Nephron (organoid): ENCODE measurements at regions not wholly inside any gene's neighbourhood (a gene's known extent, or its start where the extent isn't known, plus 50 kb on each side); places are given as distances from the start of the nearest gene placed in this dataset.

Experiments used
- H3K27ac Mint-ChIP-seq, 3 experiments: 2 replicates each; pipeline ENCODE4 v1.8.0; 2020; ENCODE audit warnings: mixed read lengths in 3 of 3, mild to moderate bottlenecking in 2 of 3, moderate library complexity in 1 of 3
- H3K27me3 Mint-ChIP-seq: 2 replicates; pipeline ENCODE4 v1.8.0; 2021; ENCODE audit warnings: low read depth, mild to moderate bottlenecking, moderate library complexity, mixed read lengths
- H3K36me3 Mint-ChIP-seq: 2 replicates; pipeline ENCODE4 v1.8.0; 2020; ENCODE audit warnings: low read depth, mixed read lengths
- H3K4me1 Mint-ChIP-seq: 2 replicates; pipeline ENCODE4 v1.8.0; 2020; ENCODE audit warnings: mixed read lengths
- H3K4me3 Mint-ChIP-seq, 3 experiments: 2 replicates each; pipeline ENCODE4 v1.8.0; 2020; ENCODE audit warnings: mild to moderate bottlenecking in 3 of 3, mixed read lengths in 3 of 3, moderate library complexity in 2 of 3
- H3K9me3 Mint-ChIP-seq: 2 replicates; pipeline ENCODE4 v1.8.0; 2020; ENCODE audit warnings: mixed read lengths
- TF ChIP-seq, protein P1 (sequence below), 3 experiments: fragments of 200-600 bp; sonication (generic); IDR thresholded peaks; one replicate each; pipeline ENCODE4 v1.5.0; 2021; ENCODE audit warnings: antibody characterized with exemption in 3 of 3; ENCODE audit not compliant: unreplicated experiment in 3 of 3

DNA sequence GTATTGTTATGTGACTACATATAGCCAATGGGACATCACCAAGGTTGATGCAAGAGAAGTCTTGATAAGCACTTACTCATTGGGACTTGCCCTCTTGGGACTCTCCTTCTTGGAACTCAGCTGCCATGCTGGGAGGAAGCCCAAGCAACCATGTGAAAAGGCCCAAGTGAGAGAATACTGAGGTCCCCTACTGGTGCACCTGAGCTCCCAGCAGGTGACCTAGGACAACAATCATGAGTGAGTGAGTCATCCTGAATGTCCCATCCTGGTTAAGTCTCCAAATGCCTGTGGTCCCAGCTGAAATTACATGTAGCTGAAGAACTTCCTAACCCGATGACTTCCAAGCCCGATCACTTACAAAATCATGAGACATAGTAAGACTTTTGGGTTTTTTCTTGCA lies 260.7 kb downstream of the ICE1 start:
- Mint-ChIP-seq H3K27ac (no peak overlapping the region), H3K9me3 (peaks cover 7% of the 10 kb centered on the region), H3K4me1 (peaks cover 5% of the 10 kb centered on the region), H3K36me3 (no peaks in the 10 kb centered on the region), H3K4me3 (no peak overlapping the region), H3K27me3 (no peaks in the 10 kb centered on the region)
- TF ChIP-seq, protein P1, sequence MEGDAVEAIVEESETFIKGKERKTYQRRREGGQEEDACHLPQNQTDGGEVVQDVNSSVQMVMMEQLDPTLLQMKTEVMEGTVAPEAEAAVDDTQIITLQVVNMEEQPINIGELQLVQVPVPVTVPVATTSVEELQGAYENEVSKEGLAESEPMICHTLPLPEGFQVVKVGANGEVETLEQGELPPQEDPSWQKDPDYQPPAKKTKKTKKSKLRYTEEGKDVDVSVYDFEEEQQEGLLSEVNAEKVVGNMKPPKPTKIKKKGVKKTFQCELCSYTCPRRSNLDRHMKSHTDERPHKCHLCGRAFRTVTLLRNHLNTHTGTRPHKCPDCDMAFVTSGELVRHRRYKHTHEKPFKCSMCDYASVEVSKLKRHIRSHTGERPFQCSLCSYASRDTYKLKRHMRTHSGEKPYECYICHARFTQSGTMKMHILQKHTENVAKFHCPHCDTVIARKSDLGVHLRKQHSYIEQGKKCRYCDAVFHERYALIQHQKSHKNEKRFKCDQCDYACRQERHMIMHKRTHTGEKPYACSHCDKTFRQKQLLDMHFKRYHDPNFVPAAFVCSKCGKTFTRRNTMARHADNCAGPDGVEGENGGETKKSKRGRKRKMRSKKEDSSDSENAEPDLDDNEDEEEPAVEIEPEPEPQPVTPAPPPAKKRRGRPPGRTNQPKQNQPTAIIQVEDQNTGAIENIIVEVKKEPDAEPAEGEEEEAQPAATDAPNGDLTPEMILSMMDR (IDR thresholded peaks at IDR 0.05; ENCODE audit: unreplicated experiment in 3 of 3) = no peak

DNA sequence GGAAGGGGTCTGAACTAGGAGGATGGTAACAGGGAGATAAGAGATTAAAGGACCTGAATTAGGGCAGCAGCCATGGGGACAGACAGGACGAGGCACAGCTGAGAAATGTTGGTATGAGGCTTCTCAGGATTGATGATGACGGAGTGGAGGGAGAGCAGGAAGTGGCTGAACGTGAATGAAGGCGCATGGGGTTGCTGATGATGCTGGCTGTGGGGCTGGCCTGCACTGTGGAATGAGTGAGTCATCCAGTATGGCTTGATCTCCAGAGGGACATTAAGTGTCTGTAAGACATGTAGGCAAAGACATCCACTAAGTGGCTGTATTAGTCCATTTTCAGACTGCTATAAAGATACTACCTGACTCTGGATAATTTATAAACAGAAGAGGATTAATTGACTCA lies 256.4 kb downstream of the ICE1 start:
- no peaks in the 10 kb centered on the region for H3K27me3 Mint-ChIP-seq
- no peak overlapping the region for H3K4me3 Mint-ChIP-seq
- no peak overlapping the region for H3K27ac Mint-ChIP-seq
- H3K9me3 Mint-ChIP-seq = peaks cover 4% of the 10 kb centered on the region
- TF ChIP-seq, protein P1 (IDR thresholded peaks at IDR 0.05; ENCODE audit: unreplicated experiment in 3 of 3) = no peak
- H3K4me1 Mint-ChIP-seq = peaks cover 14% of the 10 kb centered on the region
- H3K36me3 Mint-ChIP-seq = no peaks in the 10 kb centered on the region

DNA sequence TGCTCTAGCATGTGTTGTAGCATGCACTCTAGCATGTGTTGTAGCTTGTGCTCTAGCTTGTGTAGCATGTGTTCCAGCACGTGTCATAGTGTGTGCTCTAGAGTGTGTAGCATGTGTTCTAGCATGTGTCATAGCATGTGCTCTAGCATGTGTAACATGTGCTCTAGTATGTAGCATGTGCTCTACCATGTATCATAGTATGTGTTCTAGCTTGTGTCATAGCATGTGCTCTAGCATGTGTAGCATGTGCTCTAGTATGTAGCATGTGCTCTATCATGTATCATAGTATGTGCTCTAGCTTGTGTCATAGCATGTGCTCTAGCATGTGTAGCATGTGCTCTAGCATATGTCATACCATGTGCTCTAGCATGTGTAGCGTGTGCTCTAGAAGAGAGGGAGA lies 255.3 kb downstream of the ICE1 start:
- Mint-ChIP-seq H3K4me1 (peaks cover 14% of the 10 kb centered on the region), H3K4me3 (no peak overlapping the region), H3K27ac (no peak overlapping the region), H3K27me3 (no peaks in the 10 kb centered on the region), H3K36me3 (no peaks in the 10 kb centered on the region), H3K9me3 (no peaks in the 10 kb centered on the region)
- TF ChIP-seq, protein P1 (IDR thresholded peaks at IDR 0.05; ENCODE audit: unreplicated experiment in 3 of 3) = no peak

DNA sequence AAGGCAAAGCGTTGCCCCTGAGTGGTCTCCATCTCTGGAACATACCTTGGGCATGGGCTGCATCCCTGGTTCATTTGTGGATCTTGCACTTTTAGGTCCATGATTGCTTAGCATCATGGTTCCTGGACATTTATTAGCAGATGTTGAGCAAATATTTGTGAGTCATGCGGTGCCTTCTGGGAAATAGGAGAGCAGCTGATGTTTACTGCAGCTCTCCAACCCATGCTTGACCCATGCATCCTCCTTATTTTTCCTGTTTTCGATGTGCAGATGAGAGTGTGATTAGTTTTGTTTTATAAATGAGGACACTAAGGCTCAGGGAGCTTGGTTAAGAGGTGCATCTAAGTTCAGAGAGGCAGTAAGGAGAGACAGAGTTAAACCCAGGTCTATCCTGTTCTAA lies 253.7 kb downstream of the ICE1 start:
- Mint-ChIP-seq H3K4me1 (peaks cover 14% of the 10 kb centered on the region), H3K9me3 (no peaks in the 10 kb centered on the region), H3K4me3 (no peak overlapping the region), H3K27me3 (no peaks in the 10 kb centered on the region), H3K36me3 (no peaks in the 10 kb centered on the region), H3K27ac (no peak overlapping the region)
- TF ChIP-seq, protein P1 (IDR thresholded peaks at IDR 0.05; ENCODE audit: unreplicated experiment in 3 of 3) = no peak

DNA sequence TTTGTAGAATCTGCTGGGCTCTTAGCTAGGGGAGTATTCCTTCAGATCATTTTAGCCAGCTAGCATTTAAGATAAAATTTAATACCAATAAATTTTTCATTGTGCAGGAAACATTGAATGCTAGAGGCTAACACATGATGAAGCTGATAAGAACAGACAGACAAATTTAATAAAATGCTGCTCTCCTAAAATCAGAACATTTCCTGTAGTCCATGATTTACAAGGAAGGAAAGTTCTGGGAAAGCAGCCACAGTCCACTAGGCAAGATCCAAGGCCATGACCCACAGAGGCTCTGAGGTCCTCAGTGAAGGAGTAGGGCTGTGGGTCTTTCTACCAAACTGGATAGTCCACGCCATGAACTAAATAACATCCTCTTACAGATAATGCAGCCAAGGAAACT lies 253.0 kb downstream of the ICE1 start:
- TF ChIP-seq, protein P1 (IDR thresholded peaks at IDR 0.05; ENCODE audit: unreplicated experiment in 3 of 3) = no peak
- no peak overlapping the region for H3K4me3 Mint-ChIP-seq
- no peaks in the 10 kb centered on the region for H3K36me3 Mint-ChIP-seq
- H3K27ac Mint-ChIP-seq = peak overlapping the region; percentile 16 to 56 (median 46)
- no peaks in the 10 kb centered on the region for H3K9me3 Mint-ChIP-seq
- H3K4me1 Mint-ChIP-seq = peaks cover 14% of the 10 kb centered on the region
- H3K27me3 Mint-ChIP-seq = no peaks in the 10 kb centered on the region

DNA sequence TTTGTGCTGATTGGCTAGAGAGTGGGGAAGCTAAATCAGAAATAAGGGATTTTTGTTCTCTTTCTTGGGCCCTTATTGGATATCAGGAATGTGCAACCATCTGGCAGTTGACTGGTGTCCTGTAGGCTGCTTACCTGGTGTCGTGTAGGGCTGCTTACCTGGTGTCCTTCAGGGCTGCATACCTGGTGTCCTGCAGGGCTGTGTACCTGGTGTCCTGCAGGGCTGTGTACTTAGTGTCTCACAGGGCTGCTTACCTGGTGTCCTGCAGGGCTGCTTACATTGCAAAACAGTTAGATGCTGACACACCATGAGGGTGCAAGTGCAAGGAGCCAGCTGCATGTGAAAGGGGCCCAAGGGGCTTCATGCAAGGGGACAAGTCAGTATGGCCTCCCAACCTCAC lies 249.3 kb downstream of the ICE1 start:
- H3K4me3 Mint-ChIP-seq = no peak overlapping the region
- H3K36me3 Mint-ChIP-seq = no peaks in the 10 kb centered on the region
- H3K27ac Mint-ChIP-seq = no peak overlapping the region
- TF ChIP-seq, protein P1 (IDR thresholded peaks at IDR 0.05; ENCODE audit: unreplicated experiment in 3 of 3) = no peak
- H3K4me1 Mint-ChIP-seq = peaks cover 14% of the 10 kb centered on the region
- H3K27me3 Mint-ChIP-seq = no peaks in the 10 kb centered on the region
- H3K9me3 Mint-ChIP-seq = no peaks in the 10 kb centered on the region
